Kidney (tissue), 13 donors: ENCODE measurements at regions not wholly inside any gene's neighbourhood (a gene's known extent, or its start where the extent isn't known, plus 50 kb on each side); places are given as distances from the start of the nearest gene placed in this dataset.

Experiments
- DNase-seq, 5 donors: peaks; one replicate each; pipeline ENCODE4 v3.0.0-alpha.2; 2013 to 2020
- FAIRE-seq: peaks from 2 replicates; lab custom pipeline; 2012; peaks lifted over from hg19 to GRCh38; lab: Jason Lieb, UNC
- H3K27ac ChIP-seq, 2 donors: one replicate each; pipeline ENCODE4 v1.7.0; 2013; ENCODE audit warnings: low read depth in 2 of 2, low read length in 2 of 2, inconsistent platforms in 1 of 2
- H3K27me3 ChIP-seq: one replicate; pipeline ENCODE4 v1.7.1; 2013; ENCODE audit warnings: low read length, inconsistent platforms; ENCODE audit not compliant: control insufficient read depth, insufficient read depth
- H3K36me3 ChIP-seq, 3 donors: one replicate each; pipeline versions ENCODE4 v1.7.0 to v1.7.1; 2013; ENCODE audit warnings: low read length in 3 of 3, control low read depth in 1 of 3, inconsistent platforms in 1 of 3; ENCODE audit not compliant: insufficient read depth in 3 of 3, control insufficient read depth in 2 of 3
- H3K4me1 ChIP-seq, 3 donors: one replicate each; pipeline versions ENCODE4 v1.7.0 to v1.7.1; 2013; ENCODE audit warnings: low read length in 3 of 3, inconsistent platforms in 1 of 3, low read depth in 1 of 3; ENCODE audit not compliant: control insufficient read depth in 2 of 3, insufficient read depth in 2 of 3
- H3K4me3 ChIP-seq, 3 donors: one replicate each; pipeline versions ENCODE4 v1.7.0 to v1.8.1; 2013; ENCODE audit warnings: low read length in 3 of 3, control low read depth in 1 of 3, inconsistent platforms in 1 of 3
- H3K9ac ChIP-seq, 3 donors: one replicate each; pipeline versions ENCODE4 v1.7.0 to v1.7.1; 2013; ENCODE audit warnings: low read length in 3 of 3, control low read depth in 1 of 3, inconsistent platforms in 1 of 3
- H3K9me3 ChIP-seq, 3 donors: one replicate each; pipeline versions ENCODE4 v1.7.0 to v1.7.1; 2013; ENCODE audit warnings: low read length in 3 of 3, control low read depth in 1 of 3, inconsistent platforms in 1 of 3; ENCODE audit not compliant: control insufficient read depth in 2 of 3, insufficient read depth in 1 of 3
- intact Hi-C: fragments of 100-400 bp; cut with DNase I; formaldehyde crosslinking; loops from one replicate; pipeline ENCODE4 v1.11.1; 2022
- TF ChIP-seq, protein P1 (sequence below): IDR thresholded peaks from 3 replicates; pipeline ENCODE4 v1.5.1; 2012; ENCODE audit warnings: mild to moderate bottlenecking, moderate library complexity, borderline replicate concordance; ENCODE audit not compliant: insufficient read depth; ENCODE audit errors: extremely low read depth
- donor health status: control.
- donor health status: control.
- donor health status: control.
- donor health status: control.
- donor health status: control.
- donor health status: DM: yes; HTN: yes; CAD: no.
- donor health status: Normal renal cell carcinoma (clear cell type).

DNA sequence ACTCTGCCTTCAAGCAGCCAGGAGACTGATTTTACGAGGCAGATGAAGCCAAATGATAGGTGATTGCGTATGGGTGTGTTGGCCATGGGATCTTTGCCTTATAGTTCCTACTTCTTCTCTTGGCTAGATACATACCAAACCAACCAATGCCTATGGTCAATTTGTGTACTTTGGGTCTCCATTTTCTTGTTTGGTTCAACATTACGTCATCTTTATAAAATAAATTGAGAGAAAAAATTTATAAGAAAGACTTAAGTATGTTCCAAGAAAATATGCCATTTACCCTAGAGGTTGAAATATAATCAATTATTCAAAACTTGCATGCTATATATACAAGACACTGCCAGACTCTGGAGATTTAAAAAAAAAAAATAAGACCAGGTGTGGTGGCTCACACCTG lies 150.9 kb downstream of the SP3 start:
- Histone ChIP-seq H3K27ac (no peak overlapping the region), H3K9ac (no peak overlapping the region), H3K4me1 (no peaks in the 10 kb centered on the region), H3K27me3 (no peaks in the 10 kb centered on the region), H3K9me3 (no peaks in the 10 kb centered on the region), H3K36me3 (no peaks in the 10 kb centered on the region), H3K4me3 (no peak overlapping the region)
- intact Hi-C loops = no loop called here
- TF ChIP-seq, protein P1, sequence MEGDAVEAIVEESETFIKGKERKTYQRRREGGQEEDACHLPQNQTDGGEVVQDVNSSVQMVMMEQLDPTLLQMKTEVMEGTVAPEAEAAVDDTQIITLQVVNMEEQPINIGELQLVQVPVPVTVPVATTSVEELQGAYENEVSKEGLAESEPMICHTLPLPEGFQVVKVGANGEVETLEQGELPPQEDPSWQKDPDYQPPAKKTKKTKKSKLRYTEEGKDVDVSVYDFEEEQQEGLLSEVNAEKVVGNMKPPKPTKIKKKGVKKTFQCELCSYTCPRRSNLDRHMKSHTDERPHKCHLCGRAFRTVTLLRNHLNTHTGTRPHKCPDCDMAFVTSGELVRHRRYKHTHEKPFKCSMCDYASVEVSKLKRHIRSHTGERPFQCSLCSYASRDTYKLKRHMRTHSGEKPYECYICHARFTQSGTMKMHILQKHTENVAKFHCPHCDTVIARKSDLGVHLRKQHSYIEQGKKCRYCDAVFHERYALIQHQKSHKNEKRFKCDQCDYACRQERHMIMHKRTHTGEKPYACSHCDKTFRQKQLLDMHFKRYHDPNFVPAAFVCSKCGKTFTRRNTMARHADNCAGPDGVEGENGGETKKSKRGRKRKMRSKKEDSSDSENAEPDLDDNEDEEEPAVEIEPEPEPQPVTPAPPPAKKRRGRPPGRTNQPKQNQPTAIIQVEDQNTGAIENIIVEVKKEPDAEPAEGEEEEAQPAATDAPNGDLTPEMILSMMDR = no peak
- no peak for DNase-seq
- FAIRE-seq = no peak

DNA sequence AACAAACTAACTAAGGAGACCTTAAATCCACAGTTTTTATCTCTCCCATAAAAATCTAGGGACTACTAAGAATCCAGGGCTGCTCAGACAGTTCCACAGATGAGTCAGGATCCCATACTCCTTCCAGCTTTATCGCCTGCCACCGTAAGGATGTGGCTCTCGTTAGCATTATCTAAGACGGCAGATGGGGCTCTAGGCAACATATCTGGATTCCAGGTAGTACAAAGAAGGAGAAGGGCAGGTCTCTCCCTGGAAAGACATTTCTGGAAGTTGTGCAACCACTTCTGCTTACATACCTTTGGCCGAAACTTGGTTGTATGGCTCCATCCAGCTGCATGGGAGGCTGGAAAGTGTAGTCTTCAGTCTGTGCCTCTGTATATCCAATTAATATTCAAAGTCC lies 149.4 kb downstream of the SP3 start:
- Histone ChIP-seq H3K27me3 (no peaks in the 10 kb centered on the region), H3K36me3 (no peaks in the 10 kb centered on the region), H3K4me1 (no peaks in the 10 kb centered on the region), H3K27ac (no peak overlapping the region), H3K9me3 (no peaks in the 10 kb centered on the region), H3K9ac (no peak overlapping the region), H3K4me3 (no peak overlapping the region)
- intact Hi-C loops = no loop called here
- TF ChIP-seq, protein P1 = no peak
- DNase-seq (no peak), FAIRE-seq (no peak)

DNA sequence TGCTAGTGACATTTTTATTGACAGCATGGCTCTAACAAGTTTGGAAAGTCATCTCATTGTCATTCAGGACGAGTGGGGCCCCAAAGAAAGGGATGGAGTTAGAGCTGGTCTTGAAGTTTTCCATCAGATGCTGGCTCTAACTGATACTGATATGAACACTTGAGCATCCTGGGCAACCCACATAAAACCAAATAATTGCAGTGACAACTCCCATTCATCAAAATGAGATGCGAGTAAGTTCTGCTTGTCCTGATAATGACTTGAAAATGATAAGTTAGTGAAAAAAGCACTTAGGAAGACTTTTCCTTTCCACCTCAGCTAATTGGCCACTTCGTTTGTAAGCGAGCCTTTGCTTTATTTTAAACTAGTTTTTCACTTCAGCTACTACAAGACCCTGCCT lies 147.6 kb downstream of the SP3 start:
- Histone ChIP-seq H3K4me1 (no peaks in the 10 kb centered on the region), H3K9ac (no peak overlapping the region), H3K9me3 (no peaks in the 10 kb centered on the region), H3K36me3 (no peaks in the 10 kb centered on the region), H3K27ac (no peak overlapping the region), H3K4me3 (no peak overlapping the region), H3K27me3 (no peaks in the 10 kb centered on the region)
- no peak for FAIRE-seq
- TF ChIP-seq, protein P1 = no peak
- intact Hi-C loops = no loop called here
- DNase-seq = no peak

DNA sequence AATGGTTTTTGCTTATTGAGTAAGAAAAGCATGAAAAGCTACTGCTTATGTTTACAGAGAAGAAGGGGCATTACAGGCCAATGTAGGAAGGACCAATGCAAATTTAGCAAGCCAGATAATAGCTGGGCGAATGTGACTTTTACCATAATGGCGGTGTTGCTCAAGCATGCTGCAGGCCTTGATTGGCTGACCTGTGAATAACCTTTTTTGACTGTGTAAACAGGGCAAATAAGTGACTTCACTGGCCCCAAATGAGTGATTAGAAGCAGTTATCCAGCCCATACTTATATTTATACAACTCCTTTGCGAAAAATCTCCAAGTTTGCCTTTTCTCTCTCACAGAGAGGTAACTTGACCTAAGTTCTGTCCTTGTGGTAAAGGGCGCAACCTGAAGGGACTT lies 146.9 kb downstream of the SP3 start:
- intact Hi-C loops = no loop called here
- H3K4me1 ChIP-seq = no peaks in the 10 kb centered on the region
- no peak overlapping the region for H3K9ac ChIP-seq
- no peak for FAIRE-seq
- TF ChIP-seq, protein P1 = no peak
- no peak overlapping the region for H3K27ac ChIP-seq
- no peaks in the 10 kb centered on the region for H3K36me3 ChIP-seq
- H3K9me3 ChIP-seq = no peaks in the 10 kb centered on the region
- no peaks in the 10 kb centered on the region for H3K27me3 ChIP-seq
- no peak for DNase-seq
- no peak overlapping the region for H3K4me3 ChIP-seq
